ENCODE measurements at regions not wholly inside any gene's neighbourhood (a gene's known extent, or its start where the extent isn't known, plus 50 kb on each side); places are given as distances from the start of the nearest gene placed in this dataset.
A peak's percentile ranks its signal among the peaks of the same experiment; 100 is the strongest.

DNA sequence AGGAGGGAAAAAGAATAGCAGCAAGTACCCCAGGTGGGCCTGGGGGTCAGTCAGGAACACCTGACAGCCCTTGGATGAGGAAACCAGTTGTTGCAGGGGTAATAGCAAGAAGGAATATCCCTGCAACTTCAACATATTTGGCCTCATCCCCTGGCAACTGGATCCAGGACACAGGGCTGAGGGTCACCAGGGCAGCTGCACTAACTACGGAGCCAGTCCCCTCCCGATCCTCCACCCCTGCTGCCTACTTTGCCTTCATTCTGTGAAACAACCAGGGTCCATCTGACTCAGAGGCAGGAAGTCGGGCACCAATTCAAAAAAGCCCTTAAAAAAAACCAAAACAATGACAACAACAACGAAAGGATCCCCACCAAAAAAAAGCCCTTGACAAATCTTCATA lies 52.9 kb downstream of the FRMPD3 start:
- no peak for DNase-seq (ENCODE audit: low read depth in 2 of 2)

DNA sequence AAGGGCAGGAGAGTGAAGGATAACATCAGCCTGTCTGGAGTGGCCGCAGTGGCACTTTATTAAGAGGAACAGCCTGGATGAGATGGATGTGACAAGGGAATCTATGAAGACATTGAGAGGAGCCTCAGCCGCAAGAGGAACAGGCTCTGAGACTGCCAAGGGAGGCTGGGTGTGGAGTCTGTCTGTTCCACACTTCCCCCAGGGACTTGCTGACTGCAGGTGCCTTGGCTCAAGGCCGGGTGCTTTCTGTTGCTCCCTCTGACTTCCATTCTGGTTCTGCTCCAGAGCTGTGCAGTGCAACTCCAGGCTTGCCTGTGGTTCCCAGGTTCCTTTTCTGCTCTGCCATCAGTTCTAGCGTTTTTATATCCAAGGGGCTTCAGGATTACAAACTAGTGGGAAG lies 54.6 kb downstream of the FRMPD3 start:
- DNase-seq (ENCODE audit: low read depth in 2 of 2) = no peak

DNA sequence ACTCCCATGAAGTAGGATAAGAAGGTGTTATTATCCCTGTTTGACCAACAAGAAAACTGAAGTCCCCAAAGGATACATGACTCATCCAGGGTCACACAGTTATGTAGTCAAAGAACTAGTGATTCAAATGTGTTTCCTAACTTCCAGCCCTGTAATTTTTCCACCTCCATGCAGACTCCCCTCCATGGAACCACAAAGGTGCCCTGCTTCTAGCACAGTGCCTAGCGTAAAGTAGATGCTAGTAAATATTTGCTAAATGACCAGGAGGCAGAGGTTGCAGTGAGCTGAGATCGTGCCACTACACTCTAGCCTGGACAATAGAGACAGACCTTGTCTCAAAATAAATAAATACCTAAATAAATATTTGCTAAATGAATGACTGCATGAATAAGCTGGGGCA lies 55.8 kb downstream of the FRMPD3 start:
- no peak for DNase-seq (ENCODE audit: low read depth in 2 of 2)

DNA sequence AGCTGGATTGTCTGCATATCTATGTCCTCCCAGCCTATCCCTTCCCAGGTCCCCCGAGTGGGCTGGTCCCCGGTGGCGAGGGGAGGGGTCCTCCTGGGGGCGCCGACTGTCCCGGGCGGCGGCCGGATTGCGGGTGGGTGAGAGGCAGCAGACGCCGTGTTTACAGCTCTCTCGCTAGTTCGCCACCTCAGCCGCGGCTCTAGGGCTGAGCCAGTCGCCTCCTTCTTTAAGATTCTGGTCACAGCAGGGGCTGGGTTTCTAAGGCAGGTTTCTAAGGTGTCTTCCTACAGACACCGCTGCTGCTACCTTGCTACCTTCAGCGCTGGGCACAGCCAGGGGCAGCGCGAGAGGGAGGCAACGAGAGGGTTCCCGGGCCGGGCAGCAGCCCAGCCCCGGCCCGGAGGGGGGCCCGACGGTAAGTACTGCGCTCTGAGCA lies 57.2 kb downstream of the FRMPD3 start:
- DNase-seq (ENCODE audit: low read depth in 2 of 2) = no peak

DNA sequence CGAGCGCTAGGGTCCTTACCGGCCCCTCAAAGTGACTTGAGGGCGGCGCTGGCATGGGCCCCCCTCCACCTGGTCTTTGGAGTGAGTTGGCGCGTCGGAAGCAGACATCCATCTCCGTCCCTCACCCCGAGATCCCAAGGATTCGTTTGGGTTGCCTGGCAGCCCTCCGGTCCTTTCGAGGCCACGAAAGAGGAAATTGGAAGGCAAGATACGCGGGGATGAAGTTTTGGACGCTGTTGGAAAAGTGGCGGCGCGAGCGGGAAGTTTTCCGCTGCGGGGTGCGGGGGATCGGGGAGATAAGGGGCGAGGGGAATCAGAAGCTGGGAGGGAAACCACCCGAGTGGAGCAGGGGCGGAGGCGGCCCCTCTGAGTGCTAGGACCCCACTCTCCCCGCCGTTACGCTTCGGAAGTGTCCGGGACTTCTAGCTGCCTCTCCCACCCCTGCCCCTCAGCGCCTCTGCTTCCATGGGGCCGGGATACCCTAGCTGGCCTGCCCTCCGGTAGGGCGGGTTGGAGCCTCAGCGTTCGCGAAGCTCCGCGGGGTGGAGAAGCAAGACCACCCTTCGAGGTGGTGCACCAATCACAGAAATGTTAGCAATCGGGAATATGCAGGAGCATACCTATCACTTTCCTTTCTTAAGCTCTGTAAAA lies 57.8 kb downstream of the FRMPD3 start:
- no peak for DNase-seq (ENCODE audit: low read depth in 2 of 2)

DNA sequence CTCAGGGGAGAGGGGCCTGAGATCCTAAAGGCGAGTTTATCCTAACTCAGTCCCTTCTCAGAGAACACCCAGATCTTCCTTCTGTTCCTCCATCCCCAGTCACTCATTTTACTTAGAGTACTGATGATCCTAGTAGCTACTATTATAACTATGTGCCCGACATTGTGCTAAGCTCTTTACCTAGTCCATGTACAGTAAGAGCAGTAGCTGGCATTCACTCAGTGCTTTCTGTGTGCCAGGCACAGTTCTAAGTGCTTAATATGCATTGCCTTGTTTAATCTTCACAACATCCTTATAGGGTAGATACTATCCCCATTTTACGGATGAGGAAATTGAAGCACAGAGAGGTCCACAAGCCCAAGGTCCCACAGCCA lies 58.3 kb downstream of the FRMPD3 start:
- no peak for DNase-seq (ENCODE audit: low read depth in 2 of 2)

DNA sequence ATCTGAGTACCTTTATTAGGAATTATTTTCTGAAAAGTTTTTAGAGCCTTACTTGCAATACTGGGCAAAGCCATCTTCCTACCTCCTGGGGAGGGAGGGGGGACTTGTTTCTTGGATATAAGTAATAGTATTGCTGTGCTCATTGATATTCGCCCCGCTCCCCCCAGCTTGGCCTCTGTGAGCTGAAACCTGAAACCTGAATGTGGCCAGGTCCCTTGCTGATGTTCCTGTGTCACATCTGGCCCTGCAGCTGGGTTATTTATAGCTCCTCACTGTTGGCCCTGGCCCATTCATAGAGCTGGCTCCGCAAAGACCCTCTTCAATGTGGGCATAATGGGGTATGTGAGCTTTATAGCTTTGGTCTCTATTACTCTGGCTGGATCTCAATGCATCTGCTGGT lies 59.5 kb downstream of the FRMPD3 start:
- DNase-seq (ENCODE audit: low read depth in 2 of 2) = no peak

DNA sequence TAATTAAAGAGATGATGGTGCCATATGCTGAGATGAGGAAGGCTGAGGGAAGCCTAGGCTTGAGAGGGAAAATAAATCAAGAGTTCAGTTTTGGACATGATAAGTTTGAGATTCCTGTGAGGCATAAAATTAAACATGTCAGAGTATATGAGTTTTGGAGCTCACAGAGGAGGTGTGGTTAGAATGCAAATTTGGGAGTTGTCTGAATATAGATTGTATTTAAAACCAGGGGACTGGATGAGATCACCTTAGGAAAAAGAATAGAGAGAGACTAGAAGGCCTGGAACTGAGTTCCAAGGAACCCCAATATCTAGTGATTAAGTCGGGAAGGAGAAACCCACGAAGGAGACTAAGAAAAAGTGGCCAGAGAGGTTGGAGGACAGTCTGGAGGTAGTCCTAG lies 65.5 kb downstream of the FRMPD3 start:
- no peak for DNase-seq (ENCODE audit: low read depth in 2 of 2)

DNA sequence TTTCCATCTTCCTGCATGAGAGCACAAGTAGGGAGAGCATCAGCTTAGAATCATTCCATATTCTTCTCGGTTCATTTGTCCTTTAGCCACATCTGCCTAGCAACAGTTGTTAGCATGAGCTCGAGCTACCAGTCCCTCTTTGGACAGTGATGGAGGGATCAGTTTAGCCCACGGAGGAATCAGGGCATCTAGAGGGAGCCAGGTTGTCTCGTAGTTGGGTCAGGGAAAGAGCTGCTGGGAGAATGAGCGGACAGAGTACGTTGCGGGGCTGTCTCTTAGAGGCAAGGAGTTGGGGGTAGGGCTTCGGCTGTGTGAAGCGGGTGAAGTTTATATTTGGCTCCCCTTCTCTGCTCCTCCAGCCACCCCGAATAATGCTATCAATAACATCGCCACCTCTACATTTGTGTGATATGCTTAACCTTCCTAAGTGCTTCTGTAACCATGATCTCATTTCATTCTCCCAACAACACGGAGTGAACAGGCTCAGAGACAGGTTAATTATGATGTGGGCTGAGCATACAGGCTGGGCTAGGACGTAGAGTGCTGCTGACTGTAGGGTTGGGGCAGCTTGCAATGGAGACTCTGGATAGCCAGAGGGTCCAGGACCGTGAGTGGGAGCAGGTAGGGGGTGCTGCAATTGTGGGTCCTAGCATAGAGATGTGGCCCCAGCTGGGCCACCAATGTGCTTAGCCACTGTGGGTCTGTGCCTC lies 72.6 kb downstream of the FRMPD3 start:
- no peak for DNase-seq (ENCODE audit: low read depth in 2 of 2)

DNA sequence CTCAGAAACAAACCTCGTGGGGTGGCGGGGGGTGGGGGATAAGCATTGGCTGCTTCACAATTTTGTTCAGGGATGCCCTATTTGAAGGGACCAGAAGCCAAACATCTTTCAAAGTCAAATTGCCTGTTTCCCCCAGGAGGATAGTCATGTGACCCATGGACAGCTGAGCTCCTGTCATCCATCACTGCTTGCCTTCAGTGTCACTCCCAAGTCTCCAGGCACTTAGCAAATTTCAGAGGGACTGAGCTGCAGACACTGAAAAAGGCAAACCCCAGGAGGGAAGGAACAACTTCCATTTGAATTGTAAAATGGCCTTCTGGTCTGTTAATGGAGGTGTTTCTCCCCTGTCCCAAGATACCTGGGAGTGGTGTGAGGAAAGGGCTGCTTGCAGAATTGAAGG lies 73.4 kb downstream of the FRMPD3 start:
- DNase-seq (ENCODE audit: low read depth in 2 of 2) = no peak

DNA sequence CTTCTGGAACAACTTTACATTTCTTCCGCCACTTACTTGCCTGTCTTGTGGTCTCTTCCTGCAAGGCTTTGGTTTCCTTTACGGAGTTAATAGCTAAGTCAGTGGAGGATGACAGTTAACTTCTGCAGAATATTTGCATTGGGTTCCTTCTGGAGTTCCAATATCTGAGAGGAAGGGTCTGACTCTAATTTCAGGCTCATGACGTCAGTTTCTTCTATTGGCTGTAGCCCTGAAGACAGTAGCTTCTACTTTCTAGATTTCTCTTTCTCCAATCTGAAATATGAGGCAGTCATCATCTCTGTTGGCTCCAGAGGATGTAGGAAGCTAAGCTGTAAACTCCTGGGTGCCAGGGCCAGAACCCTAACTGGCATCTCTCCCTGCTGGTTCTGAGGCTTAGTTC lies 76.7 kb downstream of the FRMPD3 start:
- DNase-seq (ENCODE audit: low read depth in 2 of 2) = no peak

DNA sequence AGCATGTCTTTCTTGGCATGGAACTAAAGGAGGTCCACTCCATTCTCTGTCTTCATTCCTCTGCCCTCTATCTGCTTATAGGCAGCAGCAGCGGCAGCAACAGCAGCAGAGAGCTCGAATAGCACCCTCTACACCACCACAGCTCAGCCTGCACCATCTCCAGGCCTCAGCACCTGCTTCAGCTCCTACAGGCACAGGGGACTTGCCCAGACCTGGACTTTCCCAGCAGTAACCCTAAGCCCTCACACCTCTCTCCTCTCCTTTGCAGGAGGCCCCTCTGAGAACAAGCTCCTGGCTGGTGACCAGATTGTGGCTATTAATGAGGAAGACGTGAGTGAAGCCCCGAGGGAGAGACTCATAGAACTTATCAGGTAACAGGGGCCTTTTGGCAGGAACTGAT lies 80.7 kb downstream of the FRMPD3 start:
- DNase-seq (ENCODE audit: low read depth in 2 of 2) = no peak

DNA sequence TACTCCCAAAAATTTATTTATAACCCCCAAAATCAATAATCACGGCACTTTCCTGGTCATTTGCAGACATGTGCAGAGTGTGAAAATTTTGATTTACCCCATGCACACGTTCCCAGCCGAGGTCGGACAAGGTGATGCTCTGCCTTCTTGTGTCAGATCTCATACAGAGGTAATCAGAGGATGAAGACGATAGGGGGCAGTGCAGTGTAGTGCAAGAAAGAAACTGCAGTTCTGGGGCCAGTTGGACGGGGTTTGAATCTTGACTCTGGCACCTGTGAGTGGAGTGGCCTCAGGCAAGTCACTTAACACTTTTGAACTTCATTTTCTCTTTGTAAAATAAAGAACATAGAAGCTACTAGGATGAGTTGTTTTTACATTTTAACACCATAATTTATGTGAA lies 88.4 kb downstream of the FRMPD3 start:
- peak in 1 of 2 donors; percentile 17 for DNase-seq (ENCODE audit: low read depth in 2 of 2)

DNA sequence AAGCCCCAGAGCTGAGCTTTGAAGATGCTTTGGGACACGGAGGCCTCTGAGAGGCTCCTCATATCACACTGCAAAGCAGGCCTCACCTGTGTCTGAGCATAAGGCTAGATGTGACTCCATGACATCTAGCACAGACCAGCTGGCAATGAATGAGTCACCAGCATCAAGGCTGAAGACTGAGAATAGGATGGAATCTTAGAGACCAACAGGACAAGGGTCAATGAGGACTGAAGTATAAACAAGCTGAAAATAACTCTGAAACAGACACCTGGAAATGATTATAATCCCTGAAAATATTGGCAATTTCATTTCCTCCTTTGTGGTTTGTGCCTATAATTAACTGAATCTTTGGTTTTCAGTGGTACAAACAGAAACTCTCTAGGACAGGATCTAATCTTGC lies 87.1 kb upstream of the PRPS1 start:
- DNase-seq (ENCODE audit: low read depth in 2 of 2) = no peak

DNA sequence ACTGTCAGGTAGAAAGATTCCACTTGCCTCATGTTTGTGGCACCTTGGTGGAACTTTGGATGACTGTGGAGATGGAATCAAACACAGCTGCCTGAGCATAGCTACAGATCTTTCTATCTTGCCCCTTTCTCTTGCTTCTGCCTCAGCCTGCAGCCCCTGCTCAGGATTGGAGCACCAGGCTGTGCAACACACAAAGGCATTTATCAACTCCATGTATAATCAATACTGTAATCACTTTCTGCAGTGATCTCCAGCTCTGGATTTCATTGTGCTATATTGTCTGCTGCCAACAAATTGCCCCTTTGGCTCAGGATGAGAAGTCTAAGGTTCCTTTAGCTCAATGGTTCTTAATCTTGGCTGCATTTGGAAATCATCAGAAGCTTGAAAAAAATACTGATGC lies 86.3 kb upstream of the PRPS1 start:
- no peak for DNase-seq (ENCODE audit: low read depth in 2 of 2)

DNA sequence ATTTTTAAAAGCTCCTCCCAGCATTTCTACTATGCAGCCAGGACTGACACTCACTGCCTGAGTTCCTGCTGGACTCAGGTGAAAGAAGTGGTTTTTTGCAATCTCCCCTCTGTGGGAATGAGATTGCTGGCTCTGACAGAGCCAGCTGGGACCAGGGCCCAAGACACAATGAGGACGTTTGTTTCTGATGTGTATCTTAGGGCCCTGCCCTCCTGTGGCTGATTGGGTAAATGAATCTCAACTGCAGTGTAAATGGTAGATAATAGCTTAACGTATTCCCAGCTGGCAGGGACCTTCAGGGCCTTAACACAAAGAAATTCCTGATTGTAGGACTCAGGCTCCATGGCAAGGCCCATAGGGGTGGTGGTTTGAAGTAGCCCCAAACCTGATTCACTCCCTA lies 85.8 kb upstream of the PRPS1 start:
- no peak for DNase-seq (ENCODE audit: low read depth in 2 of 2)

DNA sequence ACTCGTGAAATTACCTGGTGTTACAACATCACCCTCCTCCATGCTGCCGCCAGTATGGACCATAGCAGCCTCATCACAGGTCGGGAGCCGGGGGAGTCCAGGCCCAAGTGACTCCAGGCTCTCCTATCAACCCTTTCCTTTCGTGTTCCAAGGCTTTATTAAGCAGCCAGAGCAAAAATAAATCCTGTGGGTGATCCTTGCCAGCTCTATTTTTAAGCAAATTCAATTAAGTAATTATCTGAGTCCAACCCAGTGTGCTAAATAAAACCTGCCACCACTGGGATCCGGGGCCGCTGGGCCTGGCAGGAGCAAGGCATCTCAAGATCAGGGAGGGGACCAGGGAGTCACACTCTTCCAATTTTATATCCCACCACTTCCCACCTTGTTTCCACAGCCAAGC lies 80.7 kb upstream of the PRPS1 start:
- no peak for DNase-seq (ENCODE audit: low read depth in 2 of 2)

DNA sequence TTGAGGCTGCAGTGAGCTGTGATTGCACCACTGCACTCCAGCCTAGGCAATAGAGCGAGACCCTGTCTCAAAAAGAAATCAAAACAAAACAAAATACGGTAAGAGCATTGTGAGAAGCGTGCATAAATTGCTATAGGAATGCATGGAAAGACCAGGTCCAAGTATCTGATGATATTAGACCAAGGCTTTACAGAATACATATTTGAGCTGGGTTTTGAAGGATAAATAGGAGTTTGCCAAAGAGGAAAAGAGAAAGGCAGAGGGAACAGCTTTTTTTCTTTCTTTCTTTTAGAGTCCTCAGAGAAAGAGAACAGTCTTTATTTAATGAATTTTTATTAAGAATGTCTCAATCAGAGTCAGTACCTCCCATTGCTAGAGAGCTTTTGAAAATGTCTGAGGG lies 79.5 kb upstream of the PRPS1 start:
- DNase-seq (ENCODE audit: low read depth in 2 of 2) = no peak

DNA sequence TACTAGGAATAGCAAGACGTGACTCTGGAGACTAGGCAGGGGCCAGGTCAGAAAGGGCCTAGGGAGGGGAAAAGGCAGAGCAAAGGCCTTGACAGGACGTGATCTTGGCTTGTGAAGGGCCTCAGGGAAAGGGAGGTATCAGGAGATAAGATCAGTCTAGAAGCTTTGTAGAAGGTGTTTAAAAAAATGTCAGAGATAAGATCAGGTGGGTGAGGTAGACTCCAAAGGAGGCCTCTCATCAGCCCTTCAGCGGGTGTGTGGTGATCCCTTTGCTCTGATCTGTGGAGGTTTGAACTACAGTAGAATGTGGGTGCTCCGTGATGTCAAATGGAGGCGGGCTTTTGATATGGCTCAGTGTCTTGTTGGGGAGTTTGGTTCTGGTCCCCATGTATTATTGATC lies 78.8 kb upstream of the PRPS1 start:
- no peak for DNase-seq (ENCODE audit: low read depth in 2 of 2)

DNA sequence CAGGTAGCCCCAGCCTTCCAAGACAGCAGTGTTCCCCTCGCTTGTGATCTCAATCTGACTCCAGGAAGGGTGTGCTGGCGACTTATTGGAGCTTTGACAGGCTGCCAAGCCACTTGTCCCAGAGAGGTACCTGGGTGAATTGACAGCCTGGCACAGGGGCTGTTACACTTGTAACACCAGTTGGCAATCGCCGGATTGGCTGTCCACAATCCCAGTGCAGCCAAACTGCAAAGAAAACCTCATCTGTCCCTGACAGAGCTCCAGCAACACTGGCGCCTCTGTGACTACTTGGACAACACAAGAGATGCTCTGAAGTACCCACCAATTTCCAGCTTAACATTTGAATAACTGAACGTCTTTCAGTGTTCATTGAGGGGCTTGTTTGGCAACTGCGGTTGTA lies 76.8 kb upstream of the PRPS1 start:
- no peak for DNase-seq (ENCODE audit: low read depth in 2 of 2)

DNA sequence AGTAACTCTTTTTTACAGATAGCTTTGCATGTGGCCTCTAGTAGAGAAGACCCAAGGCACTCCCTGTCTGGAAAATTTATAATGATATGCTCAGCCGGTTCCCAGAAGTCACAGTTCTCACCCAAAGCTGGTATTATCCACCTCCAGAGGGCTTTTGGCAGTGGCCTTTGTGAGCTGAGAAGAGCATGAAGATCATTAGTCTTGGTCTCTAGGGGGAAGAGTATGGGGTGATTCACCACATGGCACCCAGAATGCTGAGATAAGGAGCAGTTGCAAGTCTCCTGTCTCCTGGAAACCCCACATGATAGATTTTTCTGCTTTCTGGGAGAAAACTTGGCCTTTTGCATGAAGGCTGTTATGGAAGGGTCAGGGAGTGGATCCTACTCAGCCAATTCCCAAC lies 75.4 kb upstream of the PRPS1 start:
- no peak for DNase-seq (ENCODE audit: low read depth in 2 of 2)

DNA sequence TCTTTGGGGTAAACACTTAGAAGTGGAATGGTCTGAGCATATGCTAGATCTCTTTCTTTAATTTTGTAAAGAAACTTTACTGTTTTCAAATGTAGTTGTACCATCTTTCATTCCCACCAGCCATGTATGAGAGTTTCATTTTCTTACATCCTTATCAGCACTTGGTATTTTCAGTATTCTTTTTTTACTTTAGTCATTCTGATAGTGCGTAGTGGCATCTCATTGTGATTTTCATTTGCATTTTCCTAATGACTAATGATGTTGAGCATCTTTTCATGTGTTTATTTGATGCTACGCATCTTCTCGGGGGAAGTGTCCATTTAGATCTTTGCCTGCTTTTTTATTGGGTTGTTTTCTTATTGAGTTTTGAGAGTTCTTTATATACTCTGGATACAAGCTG lies 71.3 kb upstream of the PRPS1 start:
- DNase-seq (ENCODE audit: low read depth in 2 of 2) = no peak

DNA sequence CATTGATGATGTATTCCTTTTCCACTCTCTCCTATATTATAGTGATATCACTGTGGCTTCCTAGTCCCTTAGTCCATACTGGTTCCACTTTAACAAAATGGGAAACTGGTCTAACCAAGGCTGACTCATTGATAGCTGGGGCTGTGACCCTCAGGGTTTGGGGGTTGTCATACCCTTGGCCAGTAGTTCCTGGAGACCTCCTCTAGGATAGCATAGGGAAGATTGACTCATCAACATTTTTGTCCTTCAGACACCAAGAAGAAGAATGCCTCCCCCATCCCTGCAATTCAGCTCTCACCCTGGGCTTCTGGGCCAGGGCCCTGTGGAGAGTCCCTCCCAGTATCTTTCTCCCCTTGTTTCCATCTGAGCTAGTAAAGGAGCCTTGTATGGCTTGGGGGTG lies 68.8 kb upstream of the PRPS1 start:
- no peak for DNase-seq (ENCODE audit: low read depth in 2 of 2)

DNA sequence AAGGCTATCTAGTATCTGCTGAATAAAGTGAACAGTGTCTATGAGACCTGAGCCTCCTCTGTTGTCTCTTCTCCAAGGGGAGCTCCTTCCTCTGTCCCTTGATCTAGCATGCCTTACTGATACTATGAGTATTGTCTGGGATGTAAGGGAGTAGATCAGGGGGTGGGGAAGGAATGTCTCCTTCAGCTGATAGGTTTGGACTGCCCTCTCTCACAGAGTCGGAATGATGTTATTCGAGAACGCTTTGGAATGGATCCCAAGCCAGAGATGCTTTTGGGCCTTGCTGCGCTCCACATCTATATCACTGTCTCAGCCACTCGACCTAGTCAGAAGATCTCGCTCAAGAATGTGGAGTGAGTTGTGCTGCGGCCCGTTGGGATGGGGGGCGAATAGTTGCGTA lies 68.3 kb upstream of the PRPS1 start:
- DNase-seq (ENCODE audit: low read depth in 2 of 2) = no peak

Measured in stimulated activated CD4-positive, alpha-beta T cell treated with anti-CD3 and anti-CD28 coated beads, Interleukin-1b, Interleukin-23, amount 100 ng/mL, for 4 hours (primary cell).